Liver (tissue), 3 donors: ENCODE measurements at regions not wholly inside any gene's neighbourhood (a gene's known extent, or its start where the extent isn't known, plus 50 kb on each side); places are given as distances from the start of the nearest gene placed in this dataset.

ENCODE experiments used
- CTCF ChIP-seq: fragments of 150-350 bp; IDR thresholded peaks from 2 replicates; pipeline ENCODE4 v1.5.1; 2017; ENCODE audit warnings: improper control_type of control experiment, low read depth, low read length; ENCODE audit not compliant: missing input control
- RAD21 ChIP-seq, 2 donors: IDR thresholded peaks; 2 replicates each; pipeline ENCODE4 v1.6.1; 2016; ENCODE audit warnings: antibody characterized with exemption in 2 of 2, mild to moderate bottlenecking in 2 of 2
- TF ChIP-seq, protein P1 (sequence below): IDR thresholded peaks from 2 replicates; pipeline ENCODE4 v1.6.1; 2016; ENCODE audit warnings: antibody characterized with exemption
- donor health status: healthy.
- donor health status: healthy.

DNA sequence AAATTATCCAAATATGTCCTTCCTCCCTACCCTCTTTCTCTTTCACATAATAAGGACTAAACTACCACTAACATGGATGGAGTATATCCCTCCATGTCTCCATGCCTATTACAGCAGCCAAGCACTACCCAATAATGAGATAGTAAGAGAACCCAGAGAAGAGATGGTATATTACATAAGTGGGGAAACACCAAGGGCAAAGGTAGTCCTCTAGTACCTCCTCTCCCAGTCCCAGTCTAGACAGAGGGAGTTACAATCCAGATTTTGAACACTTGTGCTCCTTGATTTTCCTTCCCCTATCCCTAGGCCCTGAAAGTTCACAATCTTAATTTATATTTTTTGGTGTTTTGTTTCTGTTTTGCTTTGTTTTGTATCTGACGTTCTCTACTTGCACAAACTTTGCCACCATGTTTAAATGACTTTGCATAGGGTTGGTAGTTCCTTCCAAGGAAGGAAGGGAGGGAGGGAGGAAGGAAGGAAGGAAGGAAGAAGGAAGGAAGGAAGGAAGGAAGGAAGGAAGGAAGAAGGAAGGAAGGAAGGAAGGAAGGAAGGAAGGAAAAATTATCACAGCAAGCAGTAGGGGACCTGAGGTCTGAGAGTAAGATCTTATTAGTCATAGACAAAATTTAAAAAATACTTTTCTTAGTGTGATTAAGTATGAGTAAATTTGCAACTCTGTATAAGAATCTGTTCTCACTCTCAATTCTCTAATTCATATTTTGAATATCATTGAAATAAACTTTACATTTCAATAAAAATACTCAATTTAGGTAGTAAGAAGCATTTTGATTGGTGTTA, 521.9 kb downstream of the PTPRC start:
- no peak for TF ChIP-seq CTCF
- TF ChIP-seq, protein P1, sequence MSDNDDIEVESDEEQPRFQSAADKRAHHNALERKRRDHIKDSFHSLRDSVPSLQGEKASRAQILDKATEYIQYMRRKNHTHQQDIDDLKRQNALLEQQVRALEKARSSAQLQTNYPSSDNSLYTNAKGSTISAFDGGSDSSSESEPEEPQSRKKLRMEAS, result no peak
- TF ChIP-seq RAD21 (IDR thresholded peaks at IDR 0.05), result no peak
